HG02571 (cell line): ENCODE measurements at regions not wholly inside any gene's neighbourhood (a gene's known extent, or its start where the extent isn't known, plus 50 kb on each side); places are given as distances from the start of the nearest gene placed in this dataset.

ENCODE experiments used
- ATAC-seq: cut with Tn5 transposase; IDR thresholded peaks from one replicate; pipeline ENCODE4 v1.9.1; 2021; ENCODE audit warnings: mild to moderate bottlenecking, moderate library complexity; ENCODE audit not compliant: unreplicated experiment

- ATAC-seq, result no peak
Observed at GRCh38 chr9:18020121-18020745, 441.4 kb downstream of the SH3GL2 start.

DNA sequence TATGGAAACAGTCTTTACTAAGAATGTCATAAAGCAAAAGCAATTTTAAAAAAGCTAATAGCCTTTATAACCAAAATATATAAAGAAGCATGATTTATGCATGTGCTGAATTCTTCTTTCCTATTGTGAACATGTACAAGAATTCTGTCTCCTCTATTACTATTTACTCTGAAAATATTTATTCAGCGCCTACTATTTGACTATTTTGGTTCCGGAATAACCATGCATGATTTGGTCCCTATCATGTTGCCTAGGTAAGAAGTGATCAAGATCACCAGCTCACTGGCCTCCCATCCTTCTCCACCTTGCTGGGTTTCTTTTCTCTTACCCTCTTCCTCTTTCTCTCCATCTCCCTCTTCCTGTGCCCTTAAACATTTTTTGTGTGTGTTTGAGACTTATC, 443.8 kb downstream of the SH3GL2 start:
- no peak for ATAC-seq

DNA sequence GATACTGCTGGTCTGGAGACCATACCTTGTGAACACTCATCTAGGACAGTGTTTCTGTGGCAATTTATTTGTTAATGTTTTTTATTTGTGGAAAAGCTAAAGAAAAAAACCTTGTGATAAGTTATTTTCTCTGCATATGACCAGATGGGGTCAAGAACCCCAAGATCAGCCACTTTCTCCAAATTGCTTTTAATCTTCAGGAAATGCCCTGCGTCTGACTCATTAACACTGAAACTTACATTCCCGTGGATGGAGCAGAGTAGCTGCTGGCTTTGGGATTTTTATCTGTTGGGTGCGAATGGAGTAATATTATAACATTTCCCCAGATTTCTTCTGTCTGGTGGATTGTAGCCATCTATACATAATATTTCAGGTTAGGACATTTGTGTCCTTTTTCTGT, 444.5 kb downstream of the SH3GL2 start:
- ATAC-seq, result no peak

DNA sequence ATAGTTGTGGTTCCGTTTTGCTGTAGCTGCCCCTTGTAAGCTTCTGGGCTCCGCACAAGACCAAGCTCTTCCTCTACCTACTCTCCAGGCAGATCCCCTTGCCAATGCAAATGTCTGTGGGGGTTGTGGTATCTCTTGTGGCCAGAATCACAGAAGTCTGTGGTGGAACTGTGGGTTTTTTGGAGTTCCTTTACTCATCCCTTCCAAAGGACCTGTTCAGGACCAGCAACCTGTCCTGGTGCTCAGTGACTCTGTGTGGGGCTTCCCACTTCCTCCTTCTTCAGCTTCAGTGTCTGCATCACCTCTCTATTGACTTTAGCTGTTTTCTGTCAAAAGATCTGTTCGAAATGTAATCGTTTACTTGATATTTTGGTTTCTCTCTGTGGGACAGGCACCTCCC, 441.3 kb upstream of the ADAMTSL1 start:
- no peak for ATAC-seq

- ATAC-seq, result no peak
Observed at GRCh38 chr9:18036422-18037187, 437.3 kb upstream of the ADAMTSL1 start.

DNA sequence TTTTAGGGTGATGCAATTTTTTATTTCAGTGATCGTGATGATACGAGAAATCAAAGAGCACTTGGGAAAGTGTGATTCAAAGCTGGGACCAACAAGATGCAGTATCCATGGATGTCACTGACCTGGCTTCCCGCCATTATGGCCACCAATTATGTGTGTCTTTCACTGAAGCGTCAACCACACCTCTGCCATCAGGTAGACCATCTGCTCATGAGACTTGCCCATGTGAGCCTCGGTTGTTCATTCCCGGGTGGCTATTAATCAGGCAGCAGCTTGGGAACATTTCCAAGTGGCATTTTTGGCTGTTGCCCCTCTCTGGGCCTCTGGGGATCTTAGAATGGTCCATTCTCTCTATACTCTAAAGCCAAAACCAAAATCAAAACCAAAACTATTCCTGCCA, 436.0 kb upstream of the ADAMTSL1 start:
- no peak for ATAC-seq

DNA sequence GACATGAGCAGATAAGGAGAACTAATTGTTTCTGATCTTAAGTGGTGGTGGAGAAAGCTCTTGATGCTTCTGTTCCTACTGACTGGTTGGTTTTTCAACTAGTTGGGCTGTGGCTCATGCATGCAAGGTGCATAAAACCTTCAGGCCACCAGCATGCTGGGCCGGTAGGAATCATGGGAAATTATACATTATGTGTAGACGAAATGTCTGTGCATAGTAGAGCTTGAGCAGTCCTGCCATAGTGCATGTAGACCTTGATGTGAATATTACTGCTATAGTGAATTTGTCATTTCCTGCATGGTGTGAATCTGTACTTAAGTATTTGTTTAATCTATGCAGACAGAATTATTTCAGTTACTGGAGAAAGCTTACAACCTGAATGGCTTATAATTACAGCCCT, 433.6 kb upstream of the ADAMTSL1 start:
- no peak for ATAC-seq

GRCh38 chr9:18043978-18044377, 430.0 kb upstream of the ADAMTSL1 start:
- ATAC-seq, result no peak

GRCh38 chr9:18045326-18045725, 428.6 kb upstream of the ADAMTSL1 start:
- ATAC-seq, result no peak

DNA sequence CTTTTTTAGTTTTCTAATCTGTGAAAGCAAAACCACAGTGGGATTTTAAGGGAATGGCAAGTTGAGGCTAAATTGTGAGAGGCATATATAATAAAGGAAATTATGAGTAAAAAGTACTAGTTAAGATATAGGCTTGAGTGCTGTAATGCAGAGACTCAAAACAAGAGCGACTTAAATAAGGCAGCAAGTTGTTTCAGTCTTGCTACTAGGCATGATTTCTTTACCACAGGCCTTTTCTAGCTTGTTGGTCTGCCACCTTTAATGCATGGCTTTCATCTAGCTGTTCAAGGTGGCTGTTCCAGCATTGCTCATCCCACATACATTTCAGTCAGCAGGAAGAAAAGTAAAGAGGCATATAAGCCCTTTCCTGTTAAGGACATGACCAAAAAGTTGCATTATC, 427.9 kb upstream of the ADAMTSL1 start:
- no peak for ATAC-seq

GRCh38 chr9:18051638-18052037, 422.3 kb upstream of the ADAMTSL1 start:
- ATAC-seq, result no peak

DNA sequence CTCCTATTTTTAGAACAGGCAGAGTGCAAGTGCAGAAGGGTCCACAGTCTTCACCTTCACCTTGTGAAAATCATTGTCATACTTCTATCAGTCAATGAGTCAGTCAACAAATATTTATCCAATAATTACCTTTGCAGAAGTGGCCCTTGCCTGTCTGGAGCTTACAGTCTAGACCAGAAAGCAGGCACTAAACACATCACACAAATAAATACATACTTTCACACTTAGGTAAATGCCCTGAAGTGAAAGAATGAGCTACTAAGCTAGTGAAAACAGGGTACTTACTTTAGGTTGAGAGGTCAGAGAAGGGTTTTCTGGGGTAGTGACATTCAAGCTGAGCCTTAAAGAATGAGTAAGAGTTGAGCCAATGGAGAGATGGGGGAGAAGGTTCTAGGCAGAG, 421.9 kb upstream of the ADAMTSL1 start:
- ATAC-seq, result no peak

- ATAC-seq, result no peak
Observed at GRCh38 chr9:18056269-18056992, 417.5 kb upstream of the ADAMTSL1 start.

DNA sequence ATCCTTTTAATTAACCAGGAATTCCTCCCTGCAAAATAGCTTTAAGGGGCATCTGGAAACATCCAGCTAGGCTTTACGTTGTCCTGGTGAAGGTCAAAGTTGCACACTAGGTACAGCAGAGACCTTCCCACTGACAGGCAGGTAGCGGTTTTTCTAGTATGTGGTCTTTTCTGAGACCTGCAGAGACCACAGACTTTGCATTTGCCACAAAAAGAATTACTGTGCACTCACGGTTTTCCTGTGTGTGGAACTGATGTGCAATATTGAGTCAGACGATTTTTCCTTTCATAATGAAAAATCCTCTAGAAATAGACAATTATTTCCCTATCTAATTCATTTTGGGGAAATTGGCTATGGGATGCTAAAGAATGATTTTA, 417.0 kb upstream of the ADAMTSL1 start:
- ATAC-seq, result peak; percentile 93

- no peak for ATAC-seq
Observed at GRCh38 chr9:18058564-18059442, 415.1 kb upstream of the ADAMTSL1 start.

DNA sequence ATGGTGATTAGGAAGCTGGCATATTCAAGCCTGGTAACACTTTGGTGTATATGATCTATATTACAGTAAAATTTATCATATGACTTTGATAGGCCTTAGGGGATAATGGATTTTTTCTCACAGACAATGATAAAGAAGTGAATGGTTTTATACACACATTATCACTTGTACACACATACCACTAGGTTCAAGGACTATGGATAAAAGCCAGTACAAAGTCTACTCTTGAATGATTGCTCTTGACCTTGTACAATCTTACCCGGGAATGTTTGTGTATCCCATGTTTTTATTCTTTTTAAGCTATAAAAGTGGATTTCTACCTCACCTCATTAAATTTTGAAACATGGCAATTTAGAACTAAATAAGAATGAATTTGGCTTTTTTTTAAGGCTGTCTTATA, 414.5 kb upstream of the ADAMTSL1 start:
- no peak for ATAC-seq

DNA sequence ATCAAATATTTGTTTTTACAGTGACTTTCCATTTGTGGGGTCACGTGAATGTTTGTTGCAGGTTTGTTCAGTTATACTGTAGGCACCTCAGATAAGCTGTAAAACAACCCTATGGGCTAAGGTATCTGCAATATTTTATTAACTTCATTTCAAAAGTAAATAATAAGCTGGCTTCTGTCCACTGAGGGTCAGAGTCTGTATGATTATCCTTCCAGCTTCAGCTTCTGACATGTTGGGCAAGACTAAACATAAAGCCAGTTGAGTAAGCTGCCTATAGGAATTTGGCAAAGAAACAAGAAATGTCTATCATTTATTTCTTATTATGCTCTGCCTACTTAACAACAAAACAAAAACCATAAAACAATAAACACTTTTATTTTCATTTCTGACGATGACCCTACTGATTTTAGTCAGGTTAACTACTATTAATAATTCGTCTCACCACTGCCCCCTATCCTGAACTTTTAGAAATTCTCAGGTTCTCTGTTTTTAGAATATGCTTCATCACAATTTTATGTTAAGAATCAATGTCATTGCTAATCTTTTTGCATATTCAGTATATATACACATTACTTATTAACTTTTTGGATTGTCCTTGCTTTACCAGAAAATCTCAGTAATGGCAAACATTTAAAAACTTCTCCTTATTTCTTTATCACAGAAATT, 413.6 kb upstream of the ADAMTSL1 start:
- ATAC-seq, result no peak

- ATAC-seq, result no peak
Observed at GRCh38 chr9:18061332-18061731, 412.6 kb upstream of the ADAMTSL1 start.

DNA sequence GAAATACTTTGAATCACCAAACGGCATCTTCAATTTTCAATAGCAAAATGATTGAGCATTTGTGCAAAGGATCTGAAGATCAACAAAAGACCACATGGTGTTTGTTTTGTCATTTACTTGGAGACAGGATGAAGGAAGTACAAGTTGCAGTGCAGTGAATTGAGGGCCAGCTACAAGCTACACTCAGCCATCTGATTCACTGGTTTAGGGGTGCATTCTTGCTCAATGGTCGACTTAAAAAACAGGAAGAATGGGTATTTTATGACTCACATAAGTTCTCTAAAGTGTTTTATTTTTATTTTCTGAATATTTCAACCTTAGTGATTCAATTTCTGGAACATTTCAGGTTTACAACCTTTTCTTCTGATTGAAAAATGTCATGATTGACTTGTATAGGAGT, 412.1 kb upstream of the ADAMTSL1 start:
- ATAC-seq, result no peak

DNA sequence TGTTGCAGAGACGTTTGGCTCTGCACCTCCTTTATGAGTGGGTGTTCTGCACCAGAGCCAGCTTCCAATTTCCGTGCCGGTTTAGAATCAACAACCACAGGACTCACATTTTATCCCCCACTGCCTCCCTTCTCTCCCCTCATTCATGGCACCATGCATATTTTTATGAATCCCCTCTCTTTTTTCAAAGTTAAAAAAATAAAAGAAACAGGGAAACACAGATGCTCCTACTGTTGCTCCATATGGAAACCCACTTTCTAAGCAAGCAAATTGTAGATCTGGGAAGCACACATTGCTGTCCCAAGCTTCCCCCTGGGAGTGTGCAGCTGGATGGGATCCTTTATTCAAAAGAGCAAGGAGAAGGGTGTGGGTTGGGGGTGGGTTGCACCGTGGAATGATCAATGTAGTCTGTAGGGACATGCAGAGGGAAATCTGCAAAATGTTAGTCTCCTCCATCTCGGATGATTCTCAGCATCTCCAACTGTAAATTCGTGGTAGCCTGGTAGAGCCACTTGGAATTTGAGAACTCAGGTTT, 410.0 kb upstream of the ADAMTSL1 start:
- no peak for ATAC-seq
